GM23338 (cell line): ENCODE measurements at regions not wholly inside any gene's neighbourhood (a gene's known extent, or its start where the extent isn't known, plus 50 kb on each side); places are given as distances from the start of the nearest gene placed in this dataset.

Experiments used
- ATAC-seq: fragments of 200-7000 bp; cut with Tn5 transposase; 3 replicates; pipeline ENCODE4 v1.9.1; 2020
- DNase-seq: peaks from one replicate; pipeline ENCODE4 v3.0.0-alpha.2; 2015; ENCODE audit warnings: low spot score
- H2AFZ ChIP-seq: fragments of 200-600 bp; sonication (generic); 2 replicates; pipeline ENCODE4 v1.8.0; 2016; ENCODE audit warnings: antibody characterized with exemption, mild to moderate bottlenecking, moderate library complexity
- H3F3A ChIP-seq: fragments of 200-600 bp; sonication (generic); replicated peaks from 2 replicates; pipeline ENCODE4 v1.8.0; 2017; ENCODE audit warnings: antibody characterized with exemption, mixed run types, low read depth
- H3K27ac ChIP-seq: fragments of 200-600 bp; sonication (generic); 2 replicates; pipeline ENCODE4 v1.6.1; 2016; ENCODE audit warnings: low read depth
- H3K27me3 ChIP-seq: fragments of 200-600 bp; sonication (generic); 2 replicates; pipeline ENCODE4 v1.8.0; 2016; ENCODE audit warnings: mild to moderate bottlenecking, mixed run types, moderate library complexity; ENCODE audit not compliant: insufficient read depth
- H3K36me3 ChIP-seq: fragments of 200-600 bp; sonication (generic); 2 replicates; pipeline ENCODE4 v1.8.0; 2016; ENCODE audit warnings: mild to moderate bottlenecking; ENCODE audit not compliant: insufficient read depth
- H3K4me1 ChIP-seq: fragments of 200-600 bp; sonication (generic); 2 replicates; pipeline ENCODE4 v1.8.0; 2016; ENCODE audit warnings: mild to moderate bottlenecking, moderate library complexity; ENCODE audit not compliant: insufficient read depth
- H3K4me2 ChIP-seq: fragments of 200-600 bp; sonication (generic); 2 replicates; pipeline ENCODE4 v1.7.1; 2017; ENCODE audit warnings: mixed run types
- H3K4me3 ChIP-seq: fragments of 200-600 bp; sonication (generic); 2 replicates; pipeline ENCODE4 v1.6.1; 2016; ENCODE audit warnings: mixed run types
- H3K79me2 ChIP-seq: fragments of 200-600 bp; sonication (generic); replicated peaks from 2 replicates; pipeline ENCODE4 v1.8.0; 2017; ENCODE audit warnings: mild to moderate bottlenecking; ENCODE audit not compliant: insufficient read depth
- H3K9me2 ChIP-seq: fragments of 200-600 bp; sonication (generic); 2 replicates; pipeline ENCODE4 v1.8.0; 2017; ENCODE audit not compliant: insufficient read depth
- H4K20me1 ChIP-seq: fragments of 200-600 bp; sonication (generic); replicated peaks from 2 replicates; pipeline ENCODE4 v1.8.0; 2017; ENCODE audit warnings: mild to moderate bottlenecking; ENCODE audit not compliant: insufficient read depth
- H3K27ac Mint-ChIP-seq: 2 replicates; pipeline ENCODE4 v1.8.0; 2020; ENCODE audit warnings: inconsistent platforms, mild to moderate bottlenecking, moderate library complexity, mixed read lengths
- H3K27me3 Mint-ChIP-seq: 3 replicates; pipeline ENCODE4 v1.8.0; 2022; ENCODE audit warnings: low read depth, mild to moderate bottlenecking, moderate library complexity, mixed read lengths, inconsistent platforms; ENCODE audit not compliant: insufficient read depth, poor library complexity
- H3K36me3 Mint-ChIP-seq: 3 replicates; pipeline ENCODE4 v1.8.0; 2021; ENCODE audit warnings: low read depth, mild to moderate bottlenecking, inconsistent platforms, moderate library complexity, mixed read lengths
- H3K4me1 Mint-ChIP-seq: 3 replicates; pipeline ENCODE4 v1.8.0; 2020; ENCODE audit warnings: mild to moderate bottlenecking, inconsistent platforms, mixed read lengths
- H3K4me3 Mint-ChIP-seq: 3 replicates; pipeline ENCODE4 v1.8.0; 2021; ENCODE audit warnings: moderate library complexity, mild to moderate bottlenecking, inconsistent platforms, mixed read lengths
- H3K9me3 Mint-ChIP-seq: 3 replicates; pipeline ENCODE4 v1.8.0; 2020; ENCODE audit warnings: moderate library complexity, mild to moderate bottlenecking, inconsistent platforms, mixed read lengths
- CREB1 ChIP-seq: fragments of 250-450 bp; sonication (Bioruptor Pico); IDR thresholded peaks from 2 replicates; pipeline ENCODE4 v1.5.0; 2020; ENCODE audit warnings: low read depth, mild to moderate bottlenecking, moderate library complexity
- CTCF ChIP-seq, 2 experiments: fragments of 200-600 bp in 1 of 2; sonication (generic) in 1 of 2; conservative IDR thresholded peaks; 2 replicates each; pipeline versions ENCODE4 v1.5.1 to v1.6.1; 2016 to 2017; ENCODE audit warnings: antibody characterized with exemption in 2 of 2, low read depth in 2 of 2, mild to moderate bottlenecking in 2 of 2, moderate library complexity in 1 of 2
- ETS1 ChIP-seq: IDR thresholded peaks from 2 replicates; pipeline ENCODE4 v1.6.1; 2016; ENCODE audit warnings: antibody characterized with exemption
- EZH2 ChIP-seq: fragments of 200-600 bp; sonication (generic); IDR thresholded peaks from one replicate; pipeline ENCODE4 v1.8.0; 2017; ENCODE audit warnings: antibody characterized with exemption, mild to moderate bottlenecking, low read depth; ENCODE audit not compliant: unreplicated experiment
- EZH2phosphoT487 ChIP-seq: fragments of 200-600 bp; sonication (generic); IDR thresholded peaks from one replicate; pipeline ENCODE4 v1.8.1; 2018; ENCODE audit warnings: antibody characterized with exemption; ENCODE audit not compliant: unreplicated experiment
- JUNB ChIP-seq: IDR thresholded peaks from one replicate; pipeline ENCODE4 v1.6.1; 2016; ENCODE audit warnings: antibody characterized with exemption; ENCODE audit not compliant: unreplicated experiment
- NANOG ChIP-seq: IDR thresholded peaks from 2 replicates; pipeline ENCODE4 v1.6.1; 2016; ENCODE audit warnings: antibody characterized with exemption, borderline replicate concordance
- POLR2AphosphoS5 ChIP-seq: IDR thresholded peaks from 2 replicates; pipeline ENCODE4 v1.6.1; 2016; ENCODE audit warnings: antibody characterized with exemption, low read depth
- REST ChIP-seq: IDR thresholded peaks from one replicate; pipeline ENCODE4 v1.6.1; 2018; ENCODE audit warnings: antibody characterized with exemption; ENCODE audit not compliant: unreplicated experiment
- STAT1 ChIP-seq: IDR thresholded peaks from one replicate; pipeline ENCODE4 v1.6.1; 2016; ENCODE audit warnings: antibody characterized with exemption; ENCODE audit not compliant: unreplicated experiment
- ZNF114 ChIP-seq: fragments of 250-450 bp; sonication (Bioruptor Pico); IDR thresholded peaks from 2 replicates; pipeline ENCODE4 v1.5.0; 2020; ENCODE audit warnings: mild to moderate bottlenecking, moderate library complexity
- ZNF331 ChIP-seq: fragments of 250-450 bp; sonication (Bioruptor Pico); IDR thresholded peaks from 2 replicates; pipeline ENCODE4 v1.5.0; 2020; ENCODE audit warnings: low read depth, mild to moderate bottlenecking, moderate library complexity
- ZNF462 ChIP-seq: fragments of 250-450 bp; sonication (Bioruptor Pico); IDR thresholded peaks from 2 replicates; pipeline ENCODE4 v1.5.0; 2020; ENCODE audit warnings: mild to moderate bottlenecking, moderate library complexity

- H3K27me3 Mint-ChIP-seq = no peaks in the 10 kb centered on the region
- Histone ChIP-seq H3K27ac (no peak overlapping the region), H4K20me1 (no peaks in the 10 kb centered on the region), H3K27me3 (no peaks in the 10 kb centered on the region), H3K36me3 (no peaks in the 10 kb centered on the region), H3K9me2 (no peaks in the 10 kb centered on the region; the same call in 1 of the 2 replicates), H3K79me2 (no peaks in the 10 kb centered on the region), H3K4me1 (no peaks in the 10 kb centered on the region), H3K4me2 (no peak overlapping the region), H3F3A (no peaks in the 10 kb centered on the region), H3K4me3 (no peak overlapping the region), H2AFZ (no peak overlapping the region)
- H3K36me3 Mint-ChIP-seq = peaks cover 15% of the 10 kb centered on the region
- DNase-seq (peak; percentile 5), ATAC-seq (no peak)
- H3K9me3 Mint-ChIP-seq = peaks cover 22% of the 10 kb centered on the region
- H3K27ac Mint-ChIP-seq = no peak overlapping the region
- TF ChIP-seq CREB1 (CRISPR knock-in tag) = no peak
- TF ChIP-seq ZNF114 = no peak
- TF ChIP-seq JUNB = no peak
- no peak for TF ChIP-seq ZNF462 (CRISPR knock-in tag)
- TF ChIP-seq STAT1 = no peak
- TF ChIP-seq EZH2phosphoT487 = no peak
- no peak for TF ChIP-seq CTCF (conservative IDR thresholded peaks at IDR 0.05; ENCODE audit: low read depth in 2 of 2)
- no peak for TF ChIP-seq ETS1
- no peak for TF ChIP-seq NANOG
- no peak for TF ChIP-seq REST
- TF ChIP-seq ZNF331 (CRISPR knock-in tag) = no peak
- TF ChIP-seq POLR2AphosphoS5 = no peak
- TF ChIP-seq EZH2 = no peak
- no peak overlapping the region for H3K4me3 Mint-ChIP-seq
- no peaks in the 10 kb centered on the region for H3K4me1 Mint-ChIP-seq
These were observed 293.1 kb upstream of the KLHL29 start for GRCh38 chr2:23091900-23092299.
